ENCODE measurements at regions not wholly inside any gene's neighbourhood (a gene's known extent, or its start where the extent isn't known, plus 50 kb on each side); places are given as distances from the start of the nearest gene placed in this dataset.

DNA sequence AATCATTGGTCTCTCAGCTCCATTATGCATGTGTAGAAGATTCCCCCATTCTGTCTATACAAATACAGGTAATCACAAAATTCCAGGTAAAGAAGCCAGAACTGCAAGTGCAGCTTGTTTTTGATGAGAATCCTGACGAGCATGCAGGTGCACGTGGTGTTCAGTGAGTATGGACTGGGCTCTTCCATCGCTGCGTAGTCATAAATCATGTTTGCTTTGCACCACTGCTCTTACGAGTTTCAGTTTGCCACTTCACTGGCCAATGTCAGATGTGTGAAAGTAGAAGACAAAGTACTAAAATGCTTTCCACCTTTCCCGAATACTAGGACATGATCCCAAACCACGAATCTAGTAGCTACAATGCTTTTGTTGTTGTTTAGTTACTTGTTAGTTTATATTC lies 390.7 kb downstream of the LIG4 start:
- Histone ChIP-seq H3K27me3 (ENCODE audit: control insufficient read depth in 1 of 2, insufficient read depth in 2 of 2, low read length in 2 of 2) (no peaks in the 10 kb centered on the region), H3K27ac (ENCODE audit: low read length) (no peak overlapping the region)

DNA sequence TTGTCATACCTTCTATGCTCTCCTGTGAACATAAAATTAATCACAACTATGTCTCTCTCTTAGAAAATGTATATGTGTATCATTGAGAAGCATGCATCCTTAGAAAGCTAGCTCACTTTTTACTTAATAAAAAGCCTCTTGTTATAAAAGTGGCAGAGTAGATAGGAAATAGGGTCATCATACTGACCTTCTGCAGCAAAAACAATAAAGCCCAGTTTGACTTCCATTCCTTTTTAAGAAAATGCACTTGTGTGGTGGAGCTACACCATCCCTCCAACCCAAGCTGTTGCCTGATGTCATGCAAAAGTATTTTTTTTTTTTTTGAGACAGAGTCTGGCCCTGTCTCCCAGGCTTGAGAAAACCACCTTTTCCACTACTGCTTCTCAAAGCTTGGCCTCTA lies 393.3 kb downstream of the LIG4 start:
- Histone ChIP-seq H3K27me3 (ENCODE audit: control insufficient read depth in 1 of 2, insufficient read depth in 2 of 2, low read length in 2 of 2) (no peaks in the 10 kb centered on the region), H3K4me1 (ENCODE audit: control insufficient read depth, insufficient read depth, low read length) (no peaks in the 10 kb centered on the region), H3K9ac (ENCODE audit: low read length in 2 of 2) (no peak overlapping the region), H3K4me3 (ENCODE audit: low read length in 2 of 2) (no peak overlapping the region), H3K27ac (ENCODE audit: low read length) (no peak overlapping the region), H3K36me3 (ENCODE audit: control insufficient read depth in 2 of 2, insufficient read depth in 2 of 2, low read length in 2 of 2) (no peaks in the 10 kb centered on the region), H3K9me3 (ENCODE audit: control insufficient read depth in 2 of 2, low read length in 2 of 2) (peaks cover 0 to 3% of the 10 kb centered on the region in 2 donors)

More for the DNA sequence above, 390.7 kb downstream of the LIG4 start:
- no peak overlapping the region for H3K4me3 ChIP-seq (ENCODE audit: low read length in 2 of 2)
- no peak overlapping the region for H3K9ac ChIP-seq (ENCODE audit: low read length in 2 of 2)
- no peaks in the 10 kb centered on the region for H3K36me3 ChIP-seq (ENCODE audit: control insufficient read depth in 2 of 2, insufficient read depth in 2 of 2, low read length in 2 of 2)
- H3K4me1 ChIP-seq (ENCODE audit: control insufficient read depth, insufficient read depth, low read length) = no peaks in the 10 kb centered on the region
- peaks cover 0 to 3% of the 10 kb centered on the region in 2 donors for H3K9me3 ChIP-seq (ENCODE audit: control insufficient read depth in 2 of 2, low read length in 2 of 2)

DNA sequence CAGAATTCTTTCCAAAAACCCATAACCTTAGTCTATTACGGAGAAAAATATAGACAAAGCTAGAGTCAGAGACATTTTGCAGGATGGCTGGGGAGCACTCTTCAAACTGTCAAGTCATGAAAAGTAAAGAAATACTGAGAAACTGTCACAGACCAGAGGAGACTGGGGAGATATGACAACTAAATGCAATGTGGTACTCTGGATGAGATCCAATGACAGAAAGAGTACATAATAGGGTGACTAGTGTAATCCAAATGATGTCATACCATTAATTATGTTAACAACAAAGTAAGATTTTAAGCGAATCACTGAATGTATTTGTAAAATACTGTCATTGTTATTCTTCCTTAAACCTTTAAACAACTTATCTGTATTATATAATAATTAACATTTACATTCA lies 393.8 kb downstream of the LIG4 start:
- Histone ChIP-seq H3K9ac (ENCODE audit: low read length in 2 of 2) (no peak overlapping the region), H3K36me3 (ENCODE audit: control insufficient read depth in 2 of 2, insufficient read depth in 2 of 2, low read length in 2 of 2) (no peaks in the 10 kb centered on the region), H3K4me1 (ENCODE audit: control insufficient read depth, insufficient read depth, low read length) (no peaks in the 10 kb centered on the region), H3K9me3 (ENCODE audit: control insufficient read depth in 2 of 2, low read length in 2 of 2) (peaks cover 0 to 3% of the 10 kb centered on the region in 2 donors), H3K27me3 (ENCODE audit: control insufficient read depth in 1 of 2, insufficient read depth in 2 of 2, low read length in 2 of 2) (no peaks in the 10 kb centered on the region), H3K27ac (ENCODE audit: low read length) (no peak overlapping the region), H3K4me3 (ENCODE audit: low read length in 2 of 2) (no peak overlapping the region)

GRCh38 chr13:107819071-107819470 lies 396.3 kb downstream of the LIG4 start:
- Histone ChIP-seq H3K36me3 (ENCODE audit: control insufficient read depth in 2 of 2, insufficient read depth in 2 of 2, low read length in 2 of 2) (no peaks in the 10 kb centered on the region), H3K9me3 (ENCODE audit: control insufficient read depth in 2 of 2, low read length in 2 of 2) (no peaks in the 10 kb centered on the region), H3K4me1 (ENCODE audit: control insufficient read depth, insufficient read depth, low read length) (no peaks in the 10 kb centered on the region), H3K27me3 (ENCODE audit: control insufficient read depth in 1 of 2, insufficient read depth in 2 of 2, low read length in 2 of 2) (no peaks in the 10 kb centered on the region), H3K4me3 (ENCODE audit: low read length in 2 of 2) (no peak overlapping the region), H3K27ac (ENCODE audit: low read length) (no peak overlapping the region), H3K9ac (ENCODE audit: low read length in 2 of 2) (no peak overlapping the region)

GRCh38 chr13:107817647-107818287 lies 397.6 kb downstream of the LIG4 start:
- H3K27me3 ChIP-seq (ENCODE audit: control insufficient read depth in 1 of 2, insufficient read depth in 2 of 2, low read length in 2 of 2) = no peaks in the 10 kb centered on the region
- H3K36me3 ChIP-seq (ENCODE audit: control insufficient read depth in 2 of 2, insufficient read depth in 2 of 2, low read length in 2 of 2) = no peaks in the 10 kb centered on the region
- no peak overlapping the region for H3K27ac ChIP-seq (ENCODE audit: low read length)
- H3K9ac ChIP-seq (ENCODE audit: low read length in 2 of 2) = no peak overlapping the region
- no peaks in the 10 kb centered on the region for H3K4me1 ChIP-seq (ENCODE audit: control insufficient read depth, insufficient read depth, low read length)
- no peaks in the 10 kb centered on the region for H3K9me3 ChIP-seq (ENCODE audit: control insufficient read depth in 2 of 2, low read length in 2 of 2)
- H3K4me3 ChIP-seq (ENCODE audit: low read length in 2 of 2) = no peak overlapping the region

GRCh38 chr13:107812014-107812412 lies 403.3 kb downstream of the LIG4 start:
- H3K9me3 ChIP-seq (ENCODE audit: control insufficient read depth in 2 of 2, low read length in 2 of 2) = no peaks in the 10 kb centered on the region

GRCh38 chr13:107811233-107812013 lies 403.9 kb downstream of the LIG4 start:
- no peak overlapping the region for H3K4me3 ChIP-seq (ENCODE audit: low read length in 2 of 2)
- no peak overlapping the region for H3K27ac ChIP-seq (ENCODE audit: low read length)
- H3K27me3 ChIP-seq (ENCODE audit: control insufficient read depth in 1 of 2, insufficient read depth in 2 of 2, low read length in 2 of 2) = no peaks in the 10 kb centered on the region
- no peaks in the 10 kb centered on the region for H3K9me3 ChIP-seq (ENCODE audit: control insufficient read depth in 2 of 2, low read length in 2 of 2)
- no peaks in the 10 kb centered on the region for H3K36me3 ChIP-seq (ENCODE audit: control insufficient read depth in 2 of 2, insufficient read depth in 2 of 2, low read length in 2 of 2)
- no peaks in the 10 kb centered on the region for H3K4me1 ChIP-seq (ENCODE audit: control insufficient read depth, insufficient read depth, low read length)
- no peak overlapping the region for H3K9ac ChIP-seq (ENCODE audit: low read length in 2 of 2)

More at GRCh38 chr13:107812014-107812412, 403.3 kb downstream of the LIG4 start:
- H3K4me1 ChIP-seq (ENCODE audit: control insufficient read depth, insufficient read depth, low read length) = no peaks in the 10 kb centered on the region
- no peaks in the 10 kb centered on the region for H3K27me3 ChIP-seq (ENCODE audit: control insufficient read depth in 1 of 2, insufficient read depth in 2 of 2, low read length in 2 of 2)
- no peaks in the 10 kb centered on the region for H3K36me3 ChIP-seq (ENCODE audit: control insufficient read depth in 2 of 2, insufficient read depth in 2 of 2, low read length in 2 of 2)
- no peak overlapping the region for H3K9ac ChIP-seq (ENCODE audit: low read length in 2 of 2)
- H3K27ac ChIP-seq (ENCODE audit: low read length) = no peak overlapping the region
- H3K4me3 ChIP-seq (ENCODE audit: low read length in 2 of 2) = no peak overlapping the region

DNA sequence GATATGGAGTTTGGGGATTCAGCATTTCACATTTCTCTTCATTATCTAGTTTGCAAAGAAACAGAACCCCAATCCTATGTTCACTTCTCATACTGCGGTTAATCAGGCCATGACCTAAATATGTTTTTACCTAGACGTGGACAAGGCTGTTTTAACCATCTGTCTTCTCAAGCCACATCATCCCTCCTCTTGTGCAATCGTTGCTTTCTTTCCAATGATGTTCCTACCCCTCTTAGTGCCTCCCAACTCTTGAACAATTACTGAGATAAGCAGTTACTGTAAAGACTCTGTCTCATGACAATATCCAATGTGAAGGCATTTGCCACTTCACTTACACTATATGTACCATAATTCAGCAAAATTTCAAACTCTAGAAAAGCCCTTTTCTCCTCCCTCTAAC lies 406.2 kb downstream of the LIG4 start:
- H3K9me3 ChIP-seq (ENCODE audit: control insufficient read depth in 2 of 2, low read length in 2 of 2) = no peaks in the 10 kb centered on the region
- no peaks in the 10 kb centered on the region for H3K27me3 ChIP-seq (ENCODE audit: control insufficient read depth in 1 of 2, insufficient read depth in 2 of 2, low read length in 2 of 2)
- no peaks in the 10 kb centered on the region for H3K36me3 ChIP-seq (ENCODE audit: control insufficient read depth in 2 of 2, insufficient read depth in 2 of 2, low read length in 2 of 2)
- no peak overlapping the region for H3K27ac ChIP-seq (ENCODE audit: low read length)
- H3K4me3 ChIP-seq (ENCODE audit: low read length in 2 of 2) = no peak overlapping the region
- no peaks in the 10 kb centered on the region for H3K4me1 ChIP-seq (ENCODE audit: control insufficient read depth, insufficient read depth, low read length)
- H3K9ac ChIP-seq (ENCODE audit: low read length in 2 of 2) = no peak overlapping the region

DNA sequence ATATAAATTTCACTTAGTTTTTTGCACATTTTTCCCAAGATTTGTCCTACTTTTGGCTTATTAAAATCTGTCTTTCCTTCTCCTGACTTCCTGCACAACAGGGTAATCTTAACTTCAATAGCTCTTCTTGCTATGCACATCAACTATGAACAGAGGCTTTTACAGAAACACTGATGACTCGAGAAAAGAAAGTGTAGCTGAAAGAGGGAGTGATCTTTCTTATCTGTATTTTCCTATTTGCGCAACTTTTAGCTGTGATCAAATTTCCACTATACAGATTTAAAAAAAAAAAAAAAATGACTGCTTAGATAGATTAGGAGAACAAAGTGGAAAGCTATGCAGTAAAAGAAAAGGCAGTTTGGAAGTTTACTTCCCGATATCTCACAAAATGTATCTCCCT lies 406.9 kb downstream of the LIG4 start:
- H3K4me3 ChIP-seq (ENCODE audit: low read length in 2 of 2) = no peak overlapping the region
- H3K4me1 ChIP-seq (ENCODE audit: control insufficient read depth, insufficient read depth, low read length) = no peaks in the 10 kb centered on the region
- H3K36me3 ChIP-seq (ENCODE audit: control insufficient read depth in 2 of 2, insufficient read depth in 2 of 2, low read length in 2 of 2) = no peaks in the 10 kb centered on the region
- H3K9ac ChIP-seq (ENCODE audit: low read length in 2 of 2) = no peak overlapping the region
- H3K27me3 ChIP-seq (ENCODE audit: control insufficient read depth in 1 of 2, insufficient read depth in 2 of 2, low read length in 2 of 2) = no peaks in the 10 kb centered on the region
- H3K27ac ChIP-seq (ENCODE audit: low read length) = no peak overlapping the region
- H3K9me3 ChIP-seq (ENCODE audit: control insufficient read depth in 2 of 2, low read length in 2 of 2) = no peaks in the 10 kb centered on the region

DNA sequence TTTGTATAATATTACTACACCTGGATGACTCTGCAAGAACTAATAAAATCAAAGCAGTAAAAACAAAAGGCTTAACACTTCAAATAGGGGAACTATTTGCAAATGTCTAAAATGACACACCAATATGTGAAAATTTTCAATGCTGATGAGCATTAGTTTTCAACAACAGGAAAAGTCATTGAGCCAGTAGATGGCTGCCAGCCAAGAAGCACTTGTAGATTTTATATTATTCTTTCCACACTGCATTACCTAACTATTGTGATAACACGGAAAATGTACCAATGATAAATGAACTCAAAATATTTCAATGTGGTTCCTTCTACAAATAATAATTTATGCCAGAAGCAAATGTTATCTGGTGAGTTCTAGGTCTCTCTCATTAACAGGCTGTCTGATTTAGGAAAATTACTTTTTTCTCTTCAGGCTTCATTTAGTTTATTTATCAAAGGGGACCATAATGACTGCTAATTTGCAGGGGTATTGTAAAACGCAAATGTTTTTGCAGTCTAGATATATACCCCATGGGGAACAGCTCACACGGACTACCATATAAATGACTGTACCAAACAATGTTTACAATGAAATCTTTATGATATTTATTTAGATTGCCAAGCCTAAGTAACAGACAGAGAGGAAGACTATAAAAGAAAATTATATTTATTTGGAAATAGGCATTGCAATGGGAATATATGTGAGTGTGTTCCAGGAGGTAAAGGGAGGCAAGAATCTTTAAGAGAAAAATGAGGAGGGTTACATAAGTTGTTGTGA lies 407.8 kb downstream of the LIG4 start:
- Histone ChIP-seq H3K9me3 (ENCODE audit: control insufficient read depth in 2 of 2, low read length in 2 of 2) (no peaks in the 10 kb centered on the region), H3K27me3 (ENCODE audit: control insufficient read depth in 1 of 2, insufficient read depth in 2 of 2, low read length in 2 of 2) (no peaks in the 10 kb centered on the region), H3K36me3 (ENCODE audit: control insufficient read depth in 2 of 2, insufficient read depth in 2 of 2, low read length in 2 of 2) (no peaks in the 10 kb centered on the region)

More for the DNA sequence above, 407.8 kb downstream of the LIG4 start:
- Histone ChIP-seq H3K9ac (ENCODE audit: low read length in 2 of 2) (no peak overlapping the region), H3K4me3 (ENCODE audit: low read length in 2 of 2) (no peak overlapping the region), H3K4me1 (ENCODE audit: control insufficient read depth, insufficient read depth, low read length) (no peaks in the 10 kb centered on the region), H3K27ac (ENCODE audit: low read length) (no peak overlapping the region)
